ENCODE measurements at regions not wholly inside any gene's neighbourhood (a gene's known extent, or its start where the extent isn't known, plus 50 kb on each side); places are given as distances from the start of the nearest gene placed in this dataset.

DNA sequence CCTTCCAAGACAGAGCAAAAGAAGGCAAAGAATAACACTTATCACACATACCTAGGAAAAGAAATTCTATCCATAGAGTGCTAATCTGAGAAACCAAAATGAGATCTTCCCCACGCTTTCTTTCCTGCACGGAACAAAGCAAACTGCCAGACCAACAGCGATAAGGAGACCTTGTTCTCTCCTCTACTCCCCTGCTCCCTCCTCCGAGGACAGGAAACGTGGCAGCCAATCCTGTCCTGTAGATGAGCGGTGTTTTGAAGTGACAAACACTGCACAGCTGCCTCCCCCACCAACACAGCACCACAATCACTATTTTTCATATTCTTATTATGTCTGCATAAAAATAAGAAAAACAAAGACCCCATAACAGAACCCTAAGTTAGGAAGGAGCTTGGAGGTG is 113.9 kb upstream of the IRS2 start:
- no peak overlapping the region for H3K4me3 ChIP-seq (ENCODE audit: low read depth, low read length)
- no peak for DNase-seq (ENCODE audit: low read depth)
- TF ChIP-seq, protein P1, sequence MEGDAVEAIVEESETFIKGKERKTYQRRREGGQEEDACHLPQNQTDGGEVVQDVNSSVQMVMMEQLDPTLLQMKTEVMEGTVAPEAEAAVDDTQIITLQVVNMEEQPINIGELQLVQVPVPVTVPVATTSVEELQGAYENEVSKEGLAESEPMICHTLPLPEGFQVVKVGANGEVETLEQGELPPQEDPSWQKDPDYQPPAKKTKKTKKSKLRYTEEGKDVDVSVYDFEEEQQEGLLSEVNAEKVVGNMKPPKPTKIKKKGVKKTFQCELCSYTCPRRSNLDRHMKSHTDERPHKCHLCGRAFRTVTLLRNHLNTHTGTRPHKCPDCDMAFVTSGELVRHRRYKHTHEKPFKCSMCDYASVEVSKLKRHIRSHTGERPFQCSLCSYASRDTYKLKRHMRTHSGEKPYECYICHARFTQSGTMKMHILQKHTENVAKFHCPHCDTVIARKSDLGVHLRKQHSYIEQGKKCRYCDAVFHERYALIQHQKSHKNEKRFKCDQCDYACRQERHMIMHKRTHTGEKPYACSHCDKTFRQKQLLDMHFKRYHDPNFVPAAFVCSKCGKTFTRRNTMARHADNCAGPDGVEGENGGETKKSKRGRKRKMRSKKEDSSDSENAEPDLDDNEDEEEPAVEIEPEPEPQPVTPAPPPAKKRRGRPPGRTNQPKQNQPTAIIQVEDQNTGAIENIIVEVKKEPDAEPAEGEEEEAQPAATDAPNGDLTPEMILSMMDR (IDR thresholded peaks at IDR 0.05; ENCODE audit: control insufficient read depth, extremely low read depth, insufficient read depth), result no peak

DNA sequence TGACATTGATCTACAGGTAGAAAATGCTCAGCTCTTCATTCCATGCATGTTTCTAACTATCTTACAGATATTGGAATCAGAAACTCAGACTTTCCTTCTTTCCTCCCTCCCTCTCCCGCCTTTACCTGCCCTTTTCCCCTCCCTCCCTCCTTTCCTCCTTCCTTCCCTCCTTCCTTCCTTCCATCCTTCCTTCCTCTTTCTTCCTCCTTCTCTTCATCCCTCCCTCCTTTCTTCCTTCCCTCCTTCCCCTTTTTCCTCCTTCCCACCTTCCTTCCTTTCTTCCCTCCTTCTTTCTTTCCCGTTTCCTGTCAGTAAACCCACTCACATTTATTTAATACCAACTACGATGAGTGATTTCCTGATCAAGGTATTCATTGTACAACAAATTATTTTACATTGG is 113.4 kb upstream of the IRS2 start:
- H3K4me3 ChIP-seq (ENCODE audit: low read depth, low read length), result no peak overlapping the region
- DNase-seq (ENCODE audit: low read depth), result no peak
- TF ChIP-seq, protein P1 (IDR thresholded peaks at IDR 0.05; ENCODE audit: control insufficient read depth, extremely low read depth, insufficient read depth), result no peak

DNA sequence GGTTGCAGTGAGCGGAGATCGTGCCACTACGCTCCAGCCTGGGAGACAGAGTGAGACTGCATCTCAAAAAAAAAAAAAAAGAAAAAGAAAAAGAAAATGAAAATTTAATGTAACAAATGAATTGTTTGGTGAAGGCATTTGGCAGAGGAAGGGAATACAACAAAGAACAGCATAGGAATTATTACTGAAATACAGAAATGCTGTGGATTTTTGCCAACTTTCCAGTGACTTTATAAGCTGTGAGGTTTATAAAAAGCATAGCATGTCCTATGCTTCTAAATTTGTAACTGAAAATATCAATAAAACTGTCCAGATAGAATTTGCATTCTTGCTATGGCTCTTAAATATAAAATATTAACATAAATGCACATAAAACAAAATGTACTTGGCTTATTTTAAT is 112.9 kb upstream of the IRS2 start:
- TF ChIP-seq, protein P1 (IDR thresholded peaks at IDR 0.05; ENCODE audit: control insufficient read depth, extremely low read depth, insufficient read depth), result no peak
- no peak overlapping the region for H3K4me3 ChIP-seq (ENCODE audit: low read depth, low read length)
- peak; percentile 35 for DNase-seq (ENCODE audit: low read depth)

DNA sequence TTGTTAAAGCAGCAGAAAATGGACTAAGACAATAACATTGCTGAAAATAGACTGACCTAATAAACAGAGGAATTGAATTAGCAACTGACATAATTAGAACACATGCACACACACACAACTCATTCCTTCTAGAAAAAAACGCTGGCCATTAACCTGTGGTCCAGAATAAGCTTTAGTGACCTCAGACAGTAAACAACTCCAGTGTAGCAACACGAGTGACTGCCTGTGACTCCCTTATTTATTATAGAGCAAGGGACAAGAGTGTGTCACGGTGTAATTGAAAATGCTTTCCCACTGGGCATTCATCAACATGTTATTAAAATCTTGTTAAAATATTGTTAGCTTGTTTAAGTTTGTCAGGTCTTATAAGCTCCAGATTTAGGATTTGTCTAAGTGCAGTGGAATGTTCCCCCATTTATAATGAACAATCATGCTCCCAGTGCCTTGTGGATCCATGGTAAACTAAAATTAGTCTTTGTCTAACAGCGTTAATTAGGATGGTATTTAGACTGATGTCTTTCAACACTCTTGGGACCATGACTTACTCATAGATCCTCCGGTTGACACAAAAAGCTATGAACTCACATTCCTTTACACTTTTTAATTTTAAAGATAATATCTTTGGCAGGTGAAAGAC is 111.7 kb upstream of the IRS2 start:
- DNase-seq (ENCODE audit: low read depth), result no peak
- H3K4me3 ChIP-seq (ENCODE audit: low read depth, low read length), result no peak overlapping the region
- TF ChIP-seq, protein P1 (IDR thresholded peaks at IDR 0.05; ENCODE audit: control insufficient read depth, extremely low read depth, insufficient read depth), result no peak

DNA sequence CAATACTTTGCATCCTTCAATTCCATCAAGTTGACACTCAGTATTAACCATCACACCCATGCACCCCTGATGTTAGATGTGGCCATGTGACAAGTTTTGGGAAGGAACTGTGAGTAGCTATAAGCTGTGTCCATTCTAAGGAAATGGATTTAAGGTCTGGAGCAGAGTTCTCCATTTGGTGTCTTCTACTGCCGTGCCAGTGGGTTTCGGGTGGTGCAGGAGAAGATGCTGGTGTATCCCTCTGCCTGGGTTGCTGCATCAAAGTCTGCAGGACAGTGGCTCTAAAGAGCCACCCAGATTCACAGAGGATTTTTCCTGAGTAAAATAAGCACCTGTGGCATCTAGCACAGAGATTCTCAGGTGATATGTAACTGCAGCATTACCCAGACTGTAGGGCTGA is 105.7 kb upstream of the IRS2 start:
- no peak for DNase-seq (ENCODE audit: low read depth)
- TF ChIP-seq, protein P1 (IDR thresholded peaks at IDR 0.05; ENCODE audit: control insufficient read depth, extremely low read depth, insufficient read depth), result no peak
- H3K4me3 ChIP-seq (ENCODE audit: low read depth, low read length), result no peak overlapping the region

DNA sequence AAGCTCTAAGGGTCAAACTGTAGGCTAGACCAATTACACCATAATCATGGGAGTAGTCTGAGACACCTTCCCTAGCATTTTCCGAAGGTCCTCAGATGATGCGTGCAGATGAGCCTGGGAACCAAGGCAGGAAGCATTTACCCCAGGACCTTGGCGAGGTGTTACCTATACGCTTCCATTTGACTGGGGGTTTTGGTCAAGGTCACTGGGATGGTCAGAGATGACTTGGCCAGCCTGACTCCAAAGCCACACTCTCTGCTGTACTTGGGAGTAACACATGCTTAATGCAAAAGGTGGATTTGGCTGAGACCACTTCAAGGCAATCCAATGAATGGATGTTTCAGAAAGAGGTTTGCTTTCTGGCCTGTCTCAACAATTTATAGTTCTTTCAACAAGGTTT is 98.9 kb upstream of the IRS2 start:
- TF ChIP-seq, protein P1 (IDR thresholded peaks at IDR 0.05; ENCODE audit: control insufficient read depth, extremely low read depth, insufficient read depth), result no peak
- DNase-seq (ENCODE audit: low read depth), result no peak
- H3K4me3 ChIP-seq (ENCODE audit: low read depth, low read length), result no peak overlapping the region

- TF ChIP-seq, protein P1 (IDR thresholded peaks at IDR 0.05; ENCODE audit: control insufficient read depth, extremely low read depth, insufficient read depth), result no peak
- no peak for DNase-seq (ENCODE audit: low read depth)
- no peak overlapping the region for H3K4me3 ChIP-seq (ENCODE audit: low read depth, low read length)
These were observed 98.1 kb upstream of the IRS2 start for GRCh38 chr13:109884462-109884861.
